ENCODE measurements at regions not wholly inside any gene's neighbourhood (a gene's known extent, or its start where the extent isn't known, plus 50 kb on each side); places are given as distances from the start of the nearest gene placed in this dataset.

DNA sequence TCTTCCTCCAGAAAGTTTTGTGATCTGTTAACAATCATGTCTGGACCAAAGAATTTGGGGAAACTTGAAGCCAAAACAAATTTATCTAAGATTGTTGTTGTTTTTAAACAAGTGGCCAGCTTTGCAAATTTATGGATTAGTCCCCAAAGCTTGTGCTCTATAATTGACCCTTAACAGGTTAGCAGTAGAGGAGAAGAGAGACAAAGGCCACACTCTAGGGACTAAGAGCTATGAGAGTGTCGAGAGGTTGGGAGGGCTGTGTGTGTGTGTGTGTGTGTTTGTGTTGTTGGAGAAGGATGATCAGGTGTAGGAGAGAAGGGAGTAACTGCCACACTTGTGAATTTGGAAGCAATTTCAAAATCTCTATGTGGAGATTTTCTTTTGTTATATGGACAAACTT lies 367.3 kb downstream of the KCNRG start (continued):
- no peak for TF ChIP-seq BCL11B (tag by site-specific recombination; IDR thresholded peaks at IDR 0.05; ENCODE audit: low read depth)

DNA sequence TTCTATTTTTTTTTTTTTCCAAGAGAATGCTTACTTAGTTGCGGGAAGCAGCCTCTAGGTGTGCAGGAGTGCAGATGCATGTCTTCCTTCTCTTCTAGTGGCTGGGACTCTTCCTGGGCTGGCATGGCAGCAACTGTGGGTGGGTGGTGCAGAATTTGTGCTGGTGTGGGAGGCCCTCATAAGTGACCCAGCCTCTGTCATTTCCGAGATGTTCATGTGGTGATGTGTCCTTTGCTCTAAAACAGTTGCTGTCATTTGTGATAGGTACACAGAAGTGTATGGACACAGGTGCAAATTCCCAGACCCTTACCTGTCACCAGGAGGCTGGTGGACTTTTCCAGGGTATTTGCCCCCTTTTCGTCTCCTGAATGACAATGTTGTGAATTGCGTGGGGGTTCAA lies 367.7 kb downstream of the KCNRG start:
- H3K9me3 ChIP-seq (ENCODE audit: control insufficient read depth, insufficient read depth, low read depth, low read length): no peaks in the 10 kb centered on the region

DNA sequence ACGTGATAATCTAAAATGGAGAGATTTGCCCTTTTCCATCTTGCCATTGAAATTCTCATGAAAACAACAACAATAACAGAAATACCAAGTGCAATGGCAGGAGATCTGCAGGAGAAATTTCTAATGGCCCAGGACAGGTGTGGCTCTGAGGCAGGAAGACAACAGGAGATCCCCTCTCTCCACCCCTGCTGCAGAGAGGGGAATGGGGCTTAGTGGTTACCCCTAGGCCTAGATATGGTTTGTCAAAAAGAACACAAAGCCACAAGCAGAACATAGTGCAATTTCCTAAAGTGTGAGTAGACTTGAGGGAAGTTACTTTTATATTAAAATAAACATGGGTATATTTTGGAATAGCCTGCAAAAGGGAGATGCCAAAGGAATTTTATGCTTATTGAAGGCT lies 369.5 kb downstream of the KCNRG start:
- ChIA-PET POLR2A (no interaction called here), CTCF (no interaction called here)
- no peak overlapping the region for H3K4me3 ChIP-seq (ENCODE audit: low read depth, low read length)
- no peak overlapping the region for H3K27ac ChIP-seq (ENCODE audit: extremely low read depth, low read depth, low read length)
- H3K9me3 ChIP-seq (ENCODE audit: control insufficient read depth, insufficient read depth, low read depth, low read length): no peaks in the 10 kb centered on the region
- H3K4me1 ChIP-seq (ENCODE audit: control insufficient read depth, insufficient read depth, low read length): peaks cover 5% of the 10 kb centered on the region; the same call in 1 of the 2 replicates
- no peaks in the 10 kb centered on the region for H3K36me3 ChIP-seq (ENCODE audit: control insufficient read depth in 2 of 2, insufficient read depth in 1 of 2, low read length in 2 of 2)
- TF ChIP-seq ZNF19 (tag by site-specific recombination; IDR thresholded peaks at IDR 0.05; ENCODE audit: low read depth) (no peak), ZNF292 (tag by site-specific recombination; IDR thresholded peaks at IDR 0.05; ENCODE audit: borderline replicate concordance, low read depth) (no peak), BCL11A (tag by site-specific recombination; IDR thresholded peaks at IDR 0.05; ENCODE audit: low read depth) (no peak), ZBTB8A (tag by site-specific recombination; IDR thresholded peaks at IDR 0.05) (no peak), ZNF138 (tag by site-specific recombination; IDR thresholded peaks at IDR 0.05; ENCODE audit: borderline replicate concordance) (no peak), ZSCAN16 (tag by site-specific recombination; IDR thresholded peaks at IDR 0.05) (no peak), ZNF624 (tag by site-specific recombination; IDR thresholded peaks at IDR 0.05) (no peak), ZNF521 (tag by site-specific recombination; IDR thresholded peaks at IDR 0.05) (no peak), ZNF391 (tag by site-specific recombination; IDR thresholded peaks at IDR 0.05; ENCODE audit: borderline replicate concordance, low read depth) (no peak), ZNF335 (tag by site-specific recombination; conservative IDR thresholded peaks at IDR 0.05) (no peak)
- TF ChIP-seq, protein P1, sequence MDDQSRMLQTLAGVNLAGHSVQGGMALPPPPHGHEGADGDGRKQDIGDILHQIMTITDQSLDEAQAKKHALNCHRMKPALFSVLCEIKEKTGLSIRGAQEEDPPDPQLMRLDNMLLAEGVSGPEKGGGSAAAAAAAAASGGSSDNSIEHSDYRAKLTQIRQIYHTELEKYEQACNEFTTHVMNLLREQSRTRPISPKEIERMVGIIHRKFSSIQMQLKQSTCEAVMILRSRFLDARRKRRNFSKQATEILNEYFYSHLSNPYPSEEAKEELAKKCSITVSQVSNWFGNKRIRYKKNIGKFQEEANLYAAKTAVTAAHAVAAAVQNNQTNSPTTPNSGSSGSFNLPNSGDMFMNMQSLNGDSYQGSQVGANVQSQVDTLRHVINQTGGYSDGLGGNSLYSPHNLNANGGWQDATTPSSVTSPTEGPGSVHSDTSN (CRISPR knock-in tag; IDR thresholded peaks at IDR 0.05): no peak
- TF ChIP-seq, protein P2, sequence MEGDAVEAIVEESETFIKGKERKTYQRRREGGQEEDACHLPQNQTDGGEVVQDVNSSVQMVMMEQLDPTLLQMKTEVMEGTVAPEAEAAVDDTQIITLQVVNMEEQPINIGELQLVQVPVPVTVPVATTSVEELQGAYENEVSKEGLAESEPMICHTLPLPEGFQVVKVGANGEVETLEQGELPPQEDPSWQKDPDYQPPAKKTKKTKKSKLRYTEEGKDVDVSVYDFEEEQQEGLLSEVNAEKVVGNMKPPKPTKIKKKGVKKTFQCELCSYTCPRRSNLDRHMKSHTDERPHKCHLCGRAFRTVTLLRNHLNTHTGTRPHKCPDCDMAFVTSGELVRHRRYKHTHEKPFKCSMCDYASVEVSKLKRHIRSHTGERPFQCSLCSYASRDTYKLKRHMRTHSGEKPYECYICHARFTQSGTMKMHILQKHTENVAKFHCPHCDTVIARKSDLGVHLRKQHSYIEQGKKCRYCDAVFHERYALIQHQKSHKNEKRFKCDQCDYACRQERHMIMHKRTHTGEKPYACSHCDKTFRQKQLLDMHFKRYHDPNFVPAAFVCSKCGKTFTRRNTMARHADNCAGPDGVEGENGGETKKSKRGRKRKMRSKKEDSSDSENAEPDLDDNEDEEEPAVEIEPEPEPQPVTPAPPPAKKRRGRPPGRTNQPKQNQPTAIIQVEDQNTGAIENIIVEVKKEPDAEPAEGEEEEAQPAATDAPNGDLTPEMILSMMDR (tag by site-specific recombination; IDR thresholded peaks at IDR 0.05): no peak
- TF ChIP-seq, protein P3, sequence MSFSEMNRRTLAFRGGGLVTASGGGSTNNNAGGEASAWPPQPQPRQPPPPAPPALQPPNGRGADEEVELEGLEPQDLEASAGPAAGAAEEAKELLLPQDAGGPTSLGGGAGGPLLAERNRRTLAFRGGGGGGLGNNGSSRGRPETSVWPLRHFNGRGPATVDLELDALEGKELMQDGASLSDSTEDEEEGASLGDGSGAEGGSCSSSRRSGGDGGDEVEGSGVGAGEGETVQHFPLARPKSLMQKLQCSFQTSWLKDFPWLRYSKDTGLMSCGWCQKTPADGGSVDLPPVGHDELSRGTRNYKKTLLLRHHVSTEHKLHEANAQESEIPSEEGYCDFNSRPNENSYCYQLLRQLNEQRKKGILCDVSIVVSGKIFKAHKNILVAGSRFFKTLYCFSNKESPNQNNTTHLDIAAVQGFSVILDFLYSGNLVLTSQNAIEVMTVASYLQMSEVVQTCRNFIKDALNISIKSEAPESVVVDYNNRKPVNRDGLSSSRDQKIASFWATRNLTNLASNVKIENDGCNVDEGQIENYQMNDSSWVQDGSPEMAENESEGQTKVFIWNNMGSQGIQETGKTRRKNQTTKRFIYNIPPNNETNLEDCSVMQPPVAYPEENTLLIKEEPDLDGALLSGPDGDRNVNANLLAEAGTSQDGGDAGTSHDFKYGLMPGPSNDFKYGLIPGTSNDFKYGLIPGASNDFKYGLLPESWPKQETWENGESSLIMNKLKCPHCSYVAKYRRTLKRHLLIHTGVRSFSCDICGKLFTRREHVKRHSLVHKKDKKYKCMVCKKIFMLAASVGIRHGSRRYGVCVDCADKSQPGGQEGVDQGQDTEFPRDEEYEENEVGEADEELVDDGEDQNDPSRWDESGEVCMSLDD (tag by site-specific recombination; IDR thresholded peaks at IDR 0.05): no peak
- TF ChIP-seq, protein P4, sequence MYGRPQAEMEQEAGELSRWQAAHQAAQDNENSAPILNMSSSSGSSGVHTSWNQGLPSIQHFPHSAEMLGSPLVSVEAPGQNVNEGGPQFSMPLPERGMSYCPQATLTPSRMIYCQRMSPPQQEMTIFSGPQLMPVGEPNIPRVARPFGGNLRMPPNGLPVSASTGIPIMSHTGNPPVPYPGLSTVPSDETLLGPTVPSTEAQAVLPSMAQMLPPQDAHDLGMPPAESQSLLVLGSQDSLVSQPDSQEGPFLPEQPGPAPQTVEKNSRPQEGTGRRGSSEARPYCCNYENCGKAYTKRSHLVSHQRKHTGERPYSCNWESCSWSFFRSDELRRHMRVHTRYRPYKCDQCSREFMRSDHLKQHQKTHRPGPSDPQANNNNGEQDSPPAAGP (tag by site-specific recombination; IDR thresholded peaks at IDR 0.05): no peak
- TF ChIP-seq, protein P5, sequence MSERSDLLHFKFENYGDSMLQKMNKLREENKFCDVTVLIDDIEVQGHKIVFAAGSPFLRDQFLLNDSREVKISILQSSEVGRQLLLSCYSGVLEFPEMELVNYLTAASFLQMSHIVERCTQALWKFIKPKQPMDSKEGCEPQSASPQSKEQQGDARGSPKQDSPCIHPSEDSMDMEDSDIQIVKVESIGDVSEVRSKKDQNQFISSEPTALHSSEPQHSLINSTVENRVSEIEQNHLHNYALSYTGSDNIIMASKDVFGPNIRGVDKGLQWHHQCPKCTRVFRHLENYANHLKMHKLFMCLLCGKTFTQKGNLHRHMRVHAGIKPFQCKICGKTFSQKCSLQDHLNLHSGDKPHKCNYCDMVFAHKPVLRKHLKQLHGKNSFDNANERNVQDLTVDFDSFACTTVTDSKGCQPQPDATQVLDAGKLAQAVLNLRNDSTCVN (tag by site-specific recombination; optimal IDR thresholded peaks at IDR 0.05): no peak

More for the DNA sequence above, 367.7 kb downstream of the KCNRG start:
- no peak for TF ChIP-seq ZNF114 (tag by site-specific recombination; IDR thresholded peaks at IDR 0.05)
- TF ChIP-seq, protein P6, sequence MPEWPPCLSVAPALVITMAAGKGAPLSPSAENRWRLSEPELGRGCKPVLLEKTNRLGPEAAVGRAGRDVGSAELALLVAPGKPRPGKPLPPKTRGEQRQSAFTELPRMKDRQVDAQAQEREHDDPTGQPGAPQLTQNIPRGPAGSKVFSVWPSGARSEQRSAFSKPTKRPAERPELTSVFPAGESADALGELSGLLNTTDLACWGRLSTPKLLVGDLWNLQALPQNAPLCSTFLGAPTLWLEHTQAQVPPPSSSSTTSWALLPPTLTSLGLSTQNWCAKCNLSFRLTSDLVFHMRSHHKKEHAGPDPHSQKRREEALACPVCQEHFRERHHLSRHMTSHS (tag by site-specific recombination; IDR thresholded peaks at IDR 0.05): no peak
- no peak for TF ChIP-seq ZNF596 (tag by site-specific recombination; IDR thresholded peaks at IDR 0.05)
- no peak for TF ChIP-seq ZBTB21 (tag by site-specific recombination; IDR thresholded peaks at IDR 0.05)
- no peak for TF ChIP-seq HOXD13 (CRISPR knock-in tag; IDR thresholded peaks at IDR 0.05; ENCODE audit: borderline replicate concordance)
- no peak for TF ChIP-seq ZNF10 (tag by site-specific recombination; IDR thresholded peaks at IDR 0.05)
- TF ChIP-seq, protein P7, sequence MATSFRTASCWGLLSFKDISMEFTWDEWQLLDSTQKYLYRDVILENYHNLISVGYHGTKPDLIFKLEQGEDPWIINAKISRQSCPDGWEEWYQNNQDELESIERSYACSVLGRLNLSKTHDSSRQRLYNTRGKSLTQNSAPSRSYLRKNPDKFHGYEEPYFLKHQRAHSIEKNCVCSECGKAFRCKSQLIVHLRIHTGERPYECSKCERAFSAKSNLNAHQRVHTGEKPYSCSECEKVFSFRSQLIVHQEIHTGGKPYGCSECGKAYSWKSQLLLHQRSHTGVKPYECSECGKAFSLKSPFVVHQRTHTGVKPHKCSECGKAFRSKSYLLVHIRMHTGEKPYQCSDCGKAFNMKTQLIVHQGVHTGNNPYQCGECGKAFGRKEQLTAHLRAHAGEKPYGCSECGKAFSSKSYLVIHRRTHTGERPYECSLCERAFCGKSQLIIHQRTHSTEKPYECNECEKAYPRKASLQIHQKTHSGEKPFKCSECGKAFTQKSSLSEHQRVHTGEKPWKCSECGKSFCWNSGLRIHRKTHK (tag by site-specific recombination; IDR thresholded peaks at IDR 0.05): no peak
- TF ChIP-seq ZNF747 (tag by site-specific recombination; IDR thresholded peaks at IDR 0.05): no peak
- ChIA-PET CTCF (no interaction called here), POLR2A (no interaction called here)
- H3K27ac ChIP-seq (ENCODE audit: extremely low read depth, low read depth, low read length): no peak overlapping the region
- no peak overlapping the region for H3K4me3 ChIP-seq (ENCODE audit: low read depth, low read length)
- peaks cover 8% of the 10 kb centered on the region; the same call in 1 of the 2 replicates for H3K4me1 ChIP-seq (ENCODE audit: control insufficient read depth, insufficient read depth, low read length)
- H3K36me3 ChIP-seq (ENCODE audit: control insufficient read depth in 2 of 2, insufficient read depth in 1 of 2, low read length in 2 of 2): no peaks in the 10 kb centered on the region

All from HEK293 (cell line).